AG08396 (cell line): ENCODE measurements at regions not wholly inside any gene's neighbourhood (a gene's known extent, or its start where the extent isn't known, plus 50 kb on each side); places are given as distances from the start of the nearest gene placed in this dataset.
"Not testable (repeated sequence)": the region's sequence is repeated elsewhere in the genome, so short reads cannot be mapped to it uniquely, and the experiment has no call there.

ENCODE experiments used
- DNase-seq: peaks from one replicate; pipeline ENCODE4 v3.0.0; 2012; ENCODE audit warnings: low spot score, mixed read lengths

- no peak for DNase-seq
Measured at GRCh38 chr9:135404451-135405144, 75.0 kb upstream of the PPP1R26 start.

GRCh38 chr9:135405145-135405464, 74.5 kb upstream of the PPP1R26 start:
- DNase-seq, result not testable (repeated sequence)

DNA sequence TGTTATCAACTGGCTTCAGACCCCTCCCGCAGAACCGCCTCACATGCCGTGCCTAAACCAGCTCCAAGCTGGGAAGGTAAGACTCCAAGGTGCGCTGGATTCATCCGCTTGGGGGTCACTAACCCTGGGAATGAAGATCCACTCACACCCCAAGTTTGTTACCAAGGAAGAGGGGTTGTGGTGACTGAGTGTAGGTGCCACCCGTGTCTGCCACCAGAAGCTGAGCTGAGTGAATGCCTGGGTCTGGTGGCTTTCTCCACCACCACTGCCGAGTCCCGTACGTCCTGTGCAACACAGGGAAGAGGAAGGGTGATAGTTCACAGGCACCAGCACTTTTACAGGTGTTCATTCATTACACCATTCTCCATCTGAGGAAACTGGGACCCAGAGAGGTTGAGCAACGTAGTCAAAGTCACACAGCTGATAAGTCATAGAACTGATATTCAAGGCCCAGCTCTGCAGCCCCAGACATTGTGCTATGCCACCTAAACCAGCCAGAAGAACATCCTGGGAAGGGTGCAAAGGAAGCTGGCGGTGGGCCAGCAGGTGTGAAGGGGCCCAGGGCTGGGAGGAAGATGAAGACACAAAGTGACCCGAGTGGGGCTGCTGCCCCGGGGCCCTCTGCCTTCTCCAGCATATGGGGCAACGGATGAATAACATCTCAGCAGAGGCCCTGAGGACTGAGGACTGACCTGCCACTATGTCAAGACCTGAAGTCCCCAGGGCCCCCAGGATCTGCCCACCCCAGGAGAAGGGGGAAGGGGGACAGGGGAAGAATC, 70.9 kb upstream of the PPP1R26 start:
- no peak for DNase-seq

DNA sequence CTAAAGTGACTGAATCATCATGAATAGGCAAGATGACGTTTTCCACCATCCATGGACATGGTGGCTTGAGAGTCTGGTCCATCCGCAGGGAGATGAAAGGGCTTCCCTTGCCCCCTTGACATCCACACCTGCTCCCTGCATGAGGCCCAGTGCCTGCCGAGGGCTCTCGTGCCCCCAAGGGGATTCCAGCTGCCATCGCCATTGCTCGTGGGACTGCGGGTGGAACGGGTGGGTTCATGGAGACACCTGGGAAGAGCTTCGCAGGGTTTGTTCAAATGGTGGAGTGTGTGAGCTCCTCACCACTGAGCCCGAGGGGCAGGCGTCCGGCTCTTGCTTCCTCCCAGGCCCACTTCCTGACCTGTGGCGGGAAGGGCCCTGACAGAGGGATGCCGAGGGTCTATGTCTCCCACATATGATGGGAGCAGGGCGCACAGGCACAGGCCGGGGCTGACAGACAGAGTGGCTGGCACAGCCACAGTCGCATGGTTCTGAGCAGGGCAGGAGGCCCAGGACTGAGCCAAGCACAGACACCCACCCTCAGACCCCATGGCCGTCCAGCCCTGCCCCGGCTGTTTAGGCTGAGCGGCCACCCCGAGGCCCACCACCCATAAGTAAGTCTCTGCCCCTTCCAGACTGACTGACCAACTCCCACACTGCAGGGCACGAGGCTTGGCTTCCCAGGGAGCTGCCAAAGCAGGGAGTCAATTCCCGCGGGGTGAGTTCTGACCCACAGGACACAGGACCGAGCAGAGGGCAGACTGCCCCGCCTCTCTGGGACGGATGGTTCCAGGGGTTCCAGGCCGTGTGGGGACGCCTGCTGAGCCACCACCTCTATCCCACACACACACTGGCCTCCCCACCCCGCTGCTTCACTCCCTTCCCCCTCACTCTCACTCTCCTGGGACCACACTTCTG, 70.0 kb upstream of the PPP1R26 start:
- DNase-seq, result no peak

DNA sequence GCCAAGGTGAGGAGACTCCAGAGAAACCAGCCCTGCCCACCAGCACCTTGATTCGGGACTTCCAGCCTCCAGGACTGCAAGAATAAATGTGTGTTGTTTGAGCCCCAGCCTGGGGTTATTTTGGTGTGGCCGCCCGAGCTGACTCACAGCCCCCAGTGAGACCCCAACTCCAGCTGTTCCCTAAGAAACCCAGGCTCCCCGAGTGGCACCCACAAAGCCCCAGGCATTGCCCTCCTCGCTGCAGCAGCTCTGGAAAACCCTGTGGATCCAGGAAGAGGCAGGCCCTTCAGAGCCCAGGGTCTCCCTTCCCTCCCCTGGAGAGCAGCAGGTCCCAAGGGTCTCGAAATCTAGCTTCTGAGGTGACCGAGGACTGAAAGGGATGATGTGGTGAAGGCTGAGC, 69.2 kb upstream of the PPP1R26 start:
- DNase-seq, result no peak

GRCh38 chr9:135410831-135411473, 68.6 kb upstream of the PPP1R26 start:
- no peak for DNase-seq

- DNase-seq, result not testable (repeated sequence)
Measured at GRCh38 chr9:135411605-135412004, 68.0 kb upstream of the PPP1R26 start.

DNA sequence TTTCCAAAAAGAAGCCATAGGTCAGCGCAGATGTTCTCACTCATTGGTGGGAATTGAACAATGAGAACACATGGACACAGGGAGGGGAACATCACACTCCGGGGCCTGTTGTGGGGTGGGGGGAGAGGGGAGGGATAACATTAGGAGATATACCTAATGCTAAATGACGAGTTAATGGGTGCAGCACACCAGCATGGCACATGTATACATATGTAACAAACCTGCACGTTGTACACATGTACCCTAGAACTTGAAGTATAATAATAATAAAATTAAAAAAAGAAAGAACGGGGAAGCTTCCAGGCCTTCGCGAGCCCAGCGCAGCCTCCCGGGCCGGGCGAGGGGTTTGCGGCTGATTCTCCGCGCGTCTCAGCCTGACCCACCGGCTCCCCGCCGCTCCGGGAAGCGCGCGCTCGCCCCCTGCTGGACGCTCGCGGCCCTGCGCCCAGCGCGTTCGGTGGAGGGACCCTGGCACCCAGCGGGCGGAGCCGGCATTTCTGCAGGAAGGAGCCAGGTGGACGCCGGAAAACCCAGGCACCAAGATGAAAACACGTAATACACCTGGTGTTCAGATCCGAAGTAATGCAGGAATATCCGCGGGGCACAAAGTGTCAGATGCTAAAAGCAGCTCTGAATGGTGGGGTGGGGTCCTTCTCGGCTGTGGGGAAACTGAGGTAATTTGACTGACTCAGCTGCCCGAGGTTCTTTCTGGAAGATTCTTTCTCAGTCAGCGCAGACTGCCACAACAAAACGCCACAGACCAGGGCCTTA, 67.1 kb upstream of the PPP1R26 start:
- peak; percentile 94 for DNase-seq

DNA sequence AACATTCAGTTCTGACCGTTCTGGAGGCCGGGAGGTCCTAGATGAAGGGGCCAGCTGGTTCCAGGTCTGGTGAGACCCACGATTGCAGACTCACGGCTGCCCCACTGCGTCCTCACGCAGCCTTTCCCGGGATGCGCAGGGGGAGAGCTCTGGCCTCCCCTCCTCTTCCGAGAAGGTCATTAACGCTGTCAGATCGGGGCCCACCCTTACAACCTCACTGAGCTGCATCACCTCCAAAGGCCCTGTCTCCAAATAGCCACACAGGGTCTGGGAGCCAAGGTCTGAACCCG, 66.6 kb upstream of the PPP1R26 start:
- no peak for DNase-seq

DNA sequence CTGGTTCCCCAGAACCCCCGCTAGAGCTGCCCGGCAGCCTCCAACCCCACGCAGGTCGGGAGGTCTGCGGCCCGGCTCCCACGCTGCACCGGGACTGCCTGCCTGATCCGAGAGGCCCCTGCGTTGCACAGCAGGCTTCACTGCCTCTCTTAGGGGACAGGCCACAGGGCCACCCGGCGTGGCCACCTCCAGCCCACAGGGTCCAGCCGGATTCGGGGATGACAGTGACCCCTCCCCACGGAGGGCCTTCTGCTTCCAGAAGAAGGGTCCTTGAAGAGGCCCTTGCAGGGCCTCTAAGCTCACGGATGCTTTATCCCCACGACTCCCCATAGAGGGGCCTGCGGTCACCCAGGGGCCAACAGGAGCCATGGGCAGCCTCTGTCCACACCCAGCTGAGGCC, 66.1 kb upstream of the PPP1R26 start:
- no peak for DNase-seq

DNA sequence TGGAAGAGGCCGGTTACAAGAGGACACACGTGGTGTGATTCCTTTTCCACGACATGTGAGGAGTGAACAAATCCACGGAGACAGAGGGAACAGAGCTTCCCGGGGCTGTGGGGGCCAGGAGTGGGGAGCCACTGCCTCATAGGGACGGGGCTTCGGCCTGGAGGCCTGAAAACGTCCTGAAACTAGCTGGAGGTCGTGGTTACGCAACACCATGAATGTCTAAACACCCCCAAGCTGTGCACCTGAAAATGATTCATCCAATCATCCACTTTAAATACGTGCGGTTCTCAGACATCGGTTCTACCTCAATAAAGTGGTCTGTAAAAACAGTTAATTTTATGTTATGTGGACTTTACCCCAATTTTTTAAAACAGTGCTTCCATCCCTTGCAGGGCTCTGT, 65.3 kb upstream of the PPP1R26 start:
- DNase-seq, result no peak

DNA sequence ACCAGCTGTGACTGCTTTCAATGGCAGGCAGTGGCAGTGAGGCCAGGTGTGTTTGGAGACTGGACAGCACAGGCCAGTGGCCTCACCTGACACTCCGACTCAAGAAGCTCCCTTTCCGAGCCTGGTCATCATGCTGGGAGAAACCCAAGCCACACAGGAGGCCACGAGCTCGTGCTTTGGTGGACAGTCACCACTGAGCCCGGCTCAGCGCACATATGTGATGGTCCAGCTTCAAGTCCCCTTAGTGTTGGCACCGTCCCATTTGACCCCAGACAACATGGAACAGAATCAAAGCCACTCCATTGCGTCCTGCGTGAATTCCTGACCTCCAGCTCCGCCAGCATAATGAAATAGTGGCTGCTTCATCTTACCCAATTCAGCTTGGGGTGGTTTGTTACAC, 64.0 kb upstream of the PPP1R26 start:
- no peak for DNase-seq

DNA sequence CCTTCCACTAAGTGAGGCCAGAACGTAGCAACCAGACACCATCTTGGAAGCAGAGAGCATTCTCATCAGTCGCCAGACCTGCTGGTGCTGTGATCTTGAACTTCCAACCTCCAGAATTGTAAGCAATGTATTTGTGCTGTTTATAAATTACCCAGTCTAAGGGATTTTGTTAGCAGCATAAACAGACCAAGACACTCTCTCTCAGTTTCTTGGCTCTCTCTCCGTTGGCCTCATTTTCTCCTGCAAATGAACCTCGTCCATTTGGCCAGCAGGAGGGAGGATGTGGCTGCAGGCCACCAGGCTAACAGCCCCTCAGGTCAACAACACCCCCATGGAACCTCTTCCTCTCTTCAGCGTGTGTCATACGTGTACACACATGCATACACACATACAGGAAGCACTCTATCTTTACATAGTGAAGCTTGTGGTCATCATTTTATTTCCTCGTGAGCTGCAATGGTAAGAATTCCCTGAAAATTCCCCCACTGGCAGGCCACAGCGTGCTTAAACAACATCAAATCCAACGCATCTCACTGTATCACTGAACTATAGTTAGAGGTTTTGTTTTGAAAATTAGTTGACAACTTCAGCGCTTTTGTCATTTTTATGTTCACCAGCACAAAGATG, 62.8 kb upstream of the PPP1R26 start:
- peak; percentile 12 for DNase-seq

GRCh38 chr9:135418161-135418560, 61.4 kb upstream of the PPP1R26 start:
- peak; percentile 4 for DNase-seq

DNA sequence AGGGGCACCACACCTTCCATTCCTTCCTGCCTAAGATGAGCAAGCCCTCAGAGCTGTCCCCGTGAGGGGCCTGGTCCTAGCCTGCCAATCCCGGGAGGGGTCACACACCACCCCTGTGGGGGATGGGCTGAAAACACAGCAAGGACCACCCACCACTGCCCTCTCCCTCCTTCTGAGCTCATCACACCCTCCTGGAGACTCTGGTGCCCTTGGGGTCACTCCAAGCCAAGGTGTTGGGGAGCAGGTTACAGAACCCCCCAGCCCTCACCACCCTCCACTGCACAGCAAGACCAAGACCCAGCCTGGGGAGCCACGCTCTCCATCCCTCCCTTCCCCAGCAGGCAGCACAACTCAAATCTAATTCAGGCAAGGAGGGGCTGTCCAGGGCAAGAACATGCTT, 60.5 kb upstream of the PPP1R26 start:
- DNase-seq, result peak; percentile 2

GRCh38 chr9:135422341-135422944, 57.1 kb upstream of the PPP1R26 start:
- no peak for DNase-seq

DNA sequence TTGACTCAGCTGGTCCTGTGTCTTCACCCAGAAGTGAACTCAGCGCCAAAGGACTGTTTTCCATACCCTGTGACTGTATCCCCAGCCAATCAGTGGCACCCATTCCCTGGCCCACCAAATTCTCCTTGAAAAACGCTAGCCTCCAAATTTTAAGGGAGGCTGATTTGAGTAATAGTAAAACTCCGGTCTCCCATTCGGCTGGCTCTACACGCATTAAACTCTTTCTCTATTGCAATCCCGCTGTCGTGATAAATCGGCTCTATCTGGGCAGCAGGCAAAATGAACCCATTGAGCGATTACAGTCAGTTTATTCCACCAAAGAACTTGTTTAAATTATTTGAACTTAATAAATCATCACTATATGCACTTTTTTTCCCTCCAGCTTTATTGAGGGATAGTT, 55.9 kb upstream of the PPP1R26 start:
- DNase-seq, result no peak
